ENCODE measurements at regions not wholly inside any gene's neighbourhood (a gene's known extent, or its start where the extent isn't known, plus 50 kb on each side); places are given as distances from the start of the nearest gene placed in this dataset.

DNA sequence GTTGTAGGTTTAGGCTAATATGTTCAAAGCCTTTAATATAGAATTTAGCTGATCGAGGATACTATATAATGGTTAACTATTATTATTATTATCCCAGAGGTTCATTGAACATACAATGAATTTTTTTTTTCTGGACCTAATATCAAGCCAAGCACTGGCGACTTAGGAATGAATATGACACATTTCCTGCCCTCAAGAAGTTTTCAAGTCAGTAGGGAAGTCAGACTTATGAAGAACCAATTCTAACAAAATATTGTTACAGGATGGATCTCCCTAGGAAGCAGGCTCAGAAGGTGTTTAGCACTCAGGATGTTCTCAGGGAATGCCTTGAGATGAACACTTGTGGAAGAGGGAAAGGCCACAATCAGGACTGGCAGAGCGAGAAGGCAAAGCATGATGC, 211.8 kb upstream of the FGGY start:
- DNase-seq (ENCODE audit: low read depth), result no peak

DNA sequence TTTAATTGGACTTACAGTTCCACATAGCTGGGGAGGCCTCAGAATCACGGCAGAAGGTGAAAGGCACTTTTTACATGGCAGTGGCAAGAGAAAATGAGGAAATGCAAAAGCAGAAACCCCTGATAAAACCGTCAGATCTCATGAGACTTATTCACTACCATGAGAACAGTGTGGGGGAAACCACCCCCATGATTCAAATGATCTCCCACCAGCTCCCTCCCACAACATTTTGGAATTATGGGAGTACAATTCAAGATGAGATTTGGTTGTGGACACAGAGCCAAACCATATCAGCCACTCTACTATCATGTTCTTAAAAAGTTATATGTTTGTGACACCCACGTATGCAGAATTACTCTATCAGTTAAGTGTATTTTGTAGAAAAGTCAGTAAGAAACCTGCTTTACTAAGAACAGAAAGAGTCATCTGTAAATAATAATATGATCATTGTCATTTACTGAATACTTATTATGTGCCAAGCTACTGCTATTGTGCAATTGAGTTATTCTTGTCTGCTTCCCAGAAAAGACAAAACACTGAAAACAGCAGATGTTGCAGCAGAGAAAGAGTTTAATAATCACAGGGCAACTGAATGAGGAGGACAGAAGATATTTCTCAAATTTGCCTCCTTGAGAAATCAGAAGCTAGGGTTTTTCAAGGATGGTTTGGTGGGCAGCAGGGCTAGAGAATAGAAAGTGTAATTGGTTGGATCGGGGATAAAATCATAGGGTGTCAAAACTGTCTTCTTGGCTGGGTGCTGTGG, 207.7 kb upstream of the FGGY start:
- no peak for DNase-seq (ENCODE audit: low read depth)

- DNase-seq (ENCODE audit: low read depth), result no peak
Measured at GRCh38 chr1:59089922-59090457, 206.9 kb upstream of the FGGY start.

- no peak for DNase-seq (ENCODE audit: low read depth)
Measured at GRCh38 chr1:59092126-59092525, 204.8 kb upstream of the FGGY start.

DNA sequence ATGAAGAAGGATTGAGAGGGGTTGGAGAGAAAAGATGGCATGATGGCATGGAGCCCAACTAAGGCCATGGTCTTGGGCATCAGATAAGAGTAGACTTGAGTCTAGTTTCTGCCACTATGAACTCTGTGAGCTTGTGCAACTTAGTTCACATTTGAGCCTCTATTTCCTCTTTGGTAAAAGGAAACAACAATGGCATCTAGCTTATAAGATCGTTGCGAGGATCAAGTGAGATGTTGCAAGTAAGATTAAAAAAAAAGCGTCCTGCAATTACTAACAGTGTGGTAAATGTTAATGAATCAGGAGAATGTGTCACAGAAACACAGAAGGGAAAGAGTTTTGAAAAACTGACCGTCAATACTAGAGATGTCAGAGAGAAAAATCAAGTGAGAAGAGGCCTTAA, 202.9 kb upstream of the FGGY start:
- DNase-seq (ENCODE audit: low read depth), result no peak

DNA sequence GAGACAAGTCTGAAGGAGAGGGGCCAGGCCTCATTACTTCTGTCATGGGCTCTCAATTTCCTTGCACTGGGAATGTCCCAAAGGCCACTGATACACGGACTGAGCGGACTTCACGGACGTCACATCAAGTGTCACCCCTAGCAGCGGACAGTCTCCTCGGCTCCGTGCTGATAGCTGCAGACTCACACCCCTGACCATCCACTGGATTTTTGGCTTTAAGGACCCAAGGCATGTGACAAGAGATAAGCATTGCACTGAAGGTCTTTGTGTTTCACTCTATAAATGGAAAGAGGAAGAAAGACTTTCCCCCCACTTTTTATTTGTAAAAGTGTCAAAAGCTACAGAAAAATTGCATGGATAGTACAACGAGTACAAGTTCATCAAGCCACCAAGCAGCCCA, 200.4 kb upstream of the FGGY start:
- no peak for DNase-seq (ENCODE audit: low read depth)

DNA sequence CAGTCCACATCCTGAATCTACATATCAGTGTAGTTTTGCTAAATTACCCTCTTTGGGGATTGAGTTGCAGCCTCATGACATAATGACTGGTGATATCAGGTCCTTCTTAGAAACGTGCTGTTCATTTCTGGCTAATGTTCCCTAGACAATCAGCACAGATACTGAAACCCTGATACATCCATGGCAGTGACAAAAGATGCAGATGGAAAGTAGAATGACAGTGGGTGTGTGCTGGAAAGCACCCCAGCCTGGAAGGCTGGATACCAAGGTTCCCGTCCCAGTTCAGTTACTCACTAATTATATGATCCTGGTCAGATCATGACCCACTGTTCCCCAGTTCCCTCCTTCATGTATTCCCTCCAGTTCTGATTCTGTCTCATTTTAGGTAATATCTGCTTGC, 198.2 kb upstream of the FGGY start:
- no peak for DNase-seq (ENCODE audit: low read depth)

- DNase-seq (ENCODE audit: low read depth), result no peak
Measured at GRCh38 chr1:59100708-59101374, 196.1 kb upstream of the FGGY start.

GRCh38 chr1:59101518-59101917, 195.4 kb upstream of the FGGY start:
- DNase-seq (ENCODE audit: low read depth), result no peak

GRCh38 chr1:59103457-59103856, 193.4 kb upstream of the FGGY start:
- DNase-seq (ENCODE audit: low read depth), result no peak

- no peak for DNase-seq (ENCODE audit: low read depth)
Measured at GRCh38 chr1:59104191-59104760, 192.6 kb upstream of the FGGY start.

- no peak for DNase-seq (ENCODE audit: low read depth)
Measured at GRCh38 chr1:59105548-59106507, 191.1 kb upstream of the FGGY start.

- DNase-seq (ENCODE audit: low read depth), result no peak
Measured at GRCh38 chr1:59107516-59107915, 189.4 kb upstream of the FGGY start.

GRCh38 chr1:59107916-59108315, 189.0 kb upstream of the FGGY start:
- DNase-seq (ENCODE audit: low read depth), result no peak

DNA sequence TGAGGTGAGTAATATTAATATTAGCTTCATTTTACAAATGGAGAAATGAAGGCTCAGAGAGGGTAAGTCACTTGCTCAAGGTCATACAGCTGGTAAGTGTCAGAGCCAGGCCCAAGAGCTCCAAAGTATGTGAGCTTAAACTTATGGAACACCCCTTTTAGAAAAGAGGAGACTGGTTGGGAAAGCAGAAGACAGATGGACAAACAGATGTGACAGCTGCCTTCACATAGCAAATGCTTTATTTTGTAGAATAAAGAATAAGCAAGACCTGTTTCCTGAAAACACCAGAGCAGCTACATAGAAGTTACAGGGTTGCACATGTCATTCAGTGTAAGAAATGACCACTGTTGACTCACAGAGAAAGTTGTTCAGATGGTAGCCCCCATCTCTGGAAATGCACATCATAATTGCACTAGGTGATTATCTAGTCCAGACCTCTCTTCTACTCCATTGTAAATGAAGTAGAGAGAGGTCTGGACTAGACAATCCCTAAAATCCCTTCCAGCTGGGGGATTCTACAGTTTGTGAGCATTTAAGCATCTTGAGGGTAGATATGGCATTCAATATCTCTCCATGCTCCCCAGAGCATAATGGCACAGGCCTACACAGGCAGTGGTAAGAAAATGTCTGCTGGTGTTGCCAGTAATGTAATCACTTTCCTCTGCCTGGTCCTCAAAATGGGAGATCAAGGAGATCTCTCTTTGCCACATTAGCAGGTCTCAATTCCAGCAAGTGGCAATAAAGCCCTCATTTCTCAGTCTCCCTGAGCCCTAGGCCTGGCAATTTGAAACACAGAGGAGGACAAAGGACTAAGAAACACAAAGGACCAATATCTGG, 188.2 kb upstream of the FGGY start:
- DNase-seq (ENCODE audit: low read depth), result no peak

DNA sequence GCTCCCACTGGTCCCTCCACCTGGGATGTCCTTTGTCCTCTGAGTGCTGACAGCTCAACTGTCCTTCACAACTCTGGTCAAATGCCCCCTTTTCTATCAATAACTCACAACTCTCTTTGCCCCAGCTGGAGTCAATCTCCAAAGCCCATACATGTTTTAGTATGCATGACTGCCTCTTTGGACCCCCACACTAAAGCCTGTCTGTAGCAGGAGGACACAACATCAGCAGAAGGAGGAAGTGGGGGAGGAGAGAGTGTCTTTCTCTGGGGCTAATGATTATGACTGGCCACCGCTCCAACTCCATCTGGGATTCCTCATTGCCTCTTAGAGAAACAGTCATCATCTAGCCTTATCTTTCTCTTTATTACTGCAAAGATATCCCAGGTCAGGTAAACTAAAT, 186.6 kb upstream of the FGGY start:
- no peak for DNase-seq (ENCODE audit: low read depth)

DNA sequence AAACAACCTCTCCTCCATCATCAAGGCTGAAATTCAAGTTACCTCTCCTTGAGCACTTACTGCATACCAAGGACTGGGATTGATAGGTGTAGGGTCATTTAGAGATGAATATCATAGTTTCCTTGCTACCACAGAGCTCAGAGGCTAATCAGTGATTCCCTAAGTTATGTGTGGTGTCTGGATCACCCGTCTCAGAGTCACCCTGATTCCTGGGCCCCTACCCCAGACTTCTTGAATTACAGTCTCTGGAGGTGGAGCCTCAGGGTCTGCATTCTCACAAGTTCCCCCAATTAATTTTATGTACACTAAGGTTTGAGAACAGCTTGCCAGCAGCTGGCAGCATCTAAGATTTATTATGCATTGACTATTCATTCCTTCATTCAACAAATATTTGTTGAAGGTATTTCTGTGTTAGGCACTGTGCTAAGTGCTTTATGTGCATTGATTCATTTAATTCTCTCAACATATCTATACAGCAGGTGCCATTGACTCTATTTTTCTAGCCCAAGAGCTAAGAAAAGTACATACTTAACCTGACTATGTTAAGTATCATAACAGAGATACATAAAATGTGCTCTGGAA, 182.9 kb upstream of the FGGY start:
- no peak for DNase-seq (ENCODE audit: low read depth)

GRCh38 chr1:59115865-59116264, 181.0 kb upstream of the FGGY start:
- DNase-seq (ENCODE audit: low read depth), result no peak

- DNase-seq (ENCODE audit: low read depth), result no peak
Measured at GRCh38 chr1:59116920-59117542, 179.9 kb upstream of the FGGY start.

DNA sequence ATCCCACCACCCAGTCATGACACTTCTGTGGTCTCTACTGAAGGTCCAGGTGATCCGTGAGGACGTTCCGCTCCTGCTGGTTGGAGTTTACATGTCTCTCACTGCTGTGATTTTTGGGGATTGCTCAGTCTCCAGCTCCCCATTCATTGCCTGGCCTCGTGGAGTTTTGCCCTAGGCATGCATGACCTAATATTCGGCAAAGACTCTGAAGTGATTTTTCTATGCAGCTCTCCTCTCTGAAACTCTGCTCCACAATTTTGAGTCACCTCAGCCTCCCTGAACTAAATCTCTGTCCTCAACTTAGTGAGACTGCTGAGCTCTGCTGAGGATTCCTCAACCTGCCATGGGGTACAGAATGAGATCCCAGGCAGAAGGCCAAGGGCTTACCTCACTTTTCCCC, 174.4 kb upstream of the FGGY start:
- DNase-seq (ENCODE audit: low read depth), result no peak
